RWPE2 (cell line): ENCODE measurements at regions not wholly inside any gene's neighbourhood (a gene's known extent, or its start where the extent isn't known, plus 50 kb on each side); places are given as distances from the start of the nearest gene placed in this dataset.

Experiments used
- ATAC-seq: fragments of 200-7000 bp; cut with Tn5 transposase; 3 replicates; pipeline ENCODE4 v1.9.1; 2021; ENCODE audit warnings: low read depth
- DNase-seq: peaks from one replicate; pipeline ENCODE4 v3.0.0-alpha.2; 2020; ENCODE audit warnings: low spot score
- H3K27ac ChIP-seq: fragments of 450-650 bp; 2 replicates; pipeline ENCODE4 v1.5.1; 2017; ENCODE audit warnings: mild to moderate bottlenecking; ENCODE audit not compliant: poor library complexity, severe bottlenecking
- H3K27me3 ChIP-seq: fragments of 250-450 bp; sonication (Bioruptor Pico); 2 replicates; pipeline ENCODE4 v1.5.1; 2021; ENCODE audit warnings: mild to moderate bottlenecking, moderate library complexity; ENCODE audit not compliant: insufficient read depth, poor library complexity, severe bottlenecking
- H3K36me3 ChIP-seq: fragments of 250-450 bp; sonication (Bioruptor Pico); 2 replicates; pipeline ENCODE4 v1.5.1; 2020; ENCODE audit warnings: low read depth, mild to moderate bottlenecking, moderate library complexity
- H3K4me1 ChIP-seq: fragments of 250-450 bp; sonication (Bioruptor Pico); 2 replicates; pipeline ENCODE4 v1.5.1; 2021; ENCODE audit warnings: mild to moderate bottlenecking, moderate library complexity; ENCODE audit not compliant: insufficient read depth, poor library complexity, severe bottlenecking
- H3K4me3 ChIP-seq: fragments of 250-450 bp; sonication (Bioruptor Pico); 2 replicates; pipeline ENCODE4 v1.5.1; 2021; ENCODE audit warnings: mild to moderate bottlenecking, moderate library complexity; ENCODE audit not compliant: severe bottlenecking
- H3K9me3 ChIP-seq: fragments of 250-450 bp; sonication (Bioruptor Pico); 2 replicates; pipeline ENCODE4 v1.5.1; 2021; ENCODE audit warnings: mild to moderate bottlenecking, moderate library complexity; ENCODE audit not compliant: severe bottlenecking
- CTCF ChIP-seq: fragments of 450-650 bp; IDR thresholded peaks from one replicate; pipeline ENCODE4 v1.5.1; 2017; ENCODE audit warnings: mild to moderate bottlenecking, moderate library complexity; ENCODE audit not compliant: poor library complexity, severe bottlenecking

DNA sequence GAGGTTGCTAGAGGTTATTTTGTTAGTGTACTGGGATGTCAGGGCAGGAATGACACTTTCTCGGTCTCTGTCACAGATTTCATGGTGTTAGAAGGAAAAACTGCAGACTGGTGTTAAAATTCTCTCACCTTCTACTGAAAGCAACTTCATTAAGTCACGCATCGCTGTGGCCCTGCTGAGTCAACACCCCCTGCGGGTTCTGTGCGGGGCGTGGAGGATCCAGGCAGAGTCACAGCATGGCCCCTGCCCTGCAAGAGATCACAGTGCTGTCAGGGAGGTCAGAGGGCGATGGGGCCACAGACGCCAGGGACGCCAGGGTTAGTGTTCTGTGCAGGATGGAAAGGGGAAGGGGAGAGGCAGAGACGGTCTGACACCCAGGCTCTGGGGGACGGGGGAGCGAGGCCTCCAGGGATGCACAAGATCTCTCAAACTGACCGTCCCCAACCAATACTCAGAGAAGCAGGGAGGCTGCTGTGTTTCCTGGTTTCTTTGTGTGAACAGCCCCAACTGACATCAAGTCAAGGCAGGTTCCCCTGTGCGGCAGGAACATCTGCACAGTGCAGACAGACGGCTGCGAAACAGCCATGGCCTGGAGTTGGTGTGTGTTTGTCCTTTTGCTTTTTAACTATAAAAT is 354.9 kb upstream of the SALL3 start:
- no peaks in the 10 kb centered on the region for H3K27me3 ChIP-seq
- no peak for TF ChIP-seq CTCF
- ATAC-seq (no peak), DNase-seq (no peak)
- peaks cover 4% of the 10 kb centered on the region for H3K9me3 ChIP-seq
- no peaks in the 10 kb centered on the region for H3K36me3 ChIP-seq
- H3K27ac ChIP-seq = no peak overlapping the region
- H3K4me1 ChIP-seq = no peaks in the 10 kb centered on the region
- no peak overlapping the region for H3K4me3 ChIP-seq

DNA sequence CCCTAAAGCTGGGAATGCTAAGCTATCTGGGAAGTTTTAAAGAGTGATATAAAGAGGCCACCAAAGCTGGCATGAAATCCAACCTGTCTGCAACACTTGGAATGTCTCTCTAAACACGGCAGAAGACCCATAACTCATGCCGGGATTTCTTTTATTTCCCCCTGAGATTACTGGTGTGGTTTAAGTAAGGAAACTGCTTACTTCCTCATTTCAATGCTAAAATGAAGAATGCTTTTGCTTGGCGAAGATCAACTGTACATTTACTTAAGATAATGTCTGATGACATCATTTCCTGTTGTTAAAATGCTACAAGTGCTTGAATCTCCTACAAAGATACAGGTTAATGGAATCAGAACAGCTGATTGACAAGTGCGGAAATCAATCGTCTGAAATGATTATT is 353.8 kb upstream of the SALL3 start:
- Histone ChIP-seq H3K4me3 (no peak overlapping the region), H3K27ac (no peak overlapping the region), H3K27me3 (no peaks in the 10 kb centered on the region), H3K9me3 (peaks cover 4% of the 10 kb centered on the region), H3K4me1 (no peaks in the 10 kb centered on the region), H3K36me3 (no peaks in the 10 kb centered on the region)
- no peak for DNase-seq
- ATAC-seq = no peak
- no peak for TF ChIP-seq CTCF

GRCh38 chr18:78627551-78628346 is 351.9 kb upstream of the SALL3 start:
- H3K4me1 ChIP-seq = peaks cover 4% of the 10 kb centered on the region
- no peaks in the 10 kb centered on the region for H3K36me3 ChIP-seq
- peak; percentile 27 for DNase-seq
- peaks cover 4% of the 10 kb centered on the region for H3K9me3 ChIP-seq
- H3K4me3 ChIP-seq = no peak overlapping the region
- H3K27me3 ChIP-seq = no peaks in the 10 kb centered on the region
- TF ChIP-seq CTCF = no peak
- no peak overlapping the region for H3K27ac ChIP-seq
- ATAC-seq = no peak

DNA sequence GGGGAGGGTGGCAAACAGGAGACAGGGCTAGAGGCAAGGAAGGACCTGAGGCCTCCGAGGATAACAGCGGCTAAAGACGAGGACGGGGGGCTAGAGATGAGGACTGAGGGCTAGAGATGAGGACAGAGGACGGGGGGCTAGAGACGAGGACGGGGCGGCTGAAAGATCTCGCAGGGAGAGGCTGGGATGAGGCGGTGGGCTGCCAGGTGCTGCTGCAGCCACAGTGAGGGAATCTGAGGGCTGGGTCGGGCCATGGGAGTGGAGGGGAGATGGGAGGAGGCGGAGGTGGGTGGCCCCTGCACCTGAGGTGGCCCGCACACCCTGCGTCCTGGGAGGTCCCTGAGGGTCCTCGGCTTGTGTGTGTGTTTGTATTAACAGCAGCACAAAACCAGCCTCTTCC is 350.2 kb upstream of the SALL3 start:
- Histone ChIP-seq H3K4me1 (peaks cover 4% of the 10 kb centered on the region), H3K27ac (no peak overlapping the region), H3K36me3 (no peaks in the 10 kb centered on the region), H3K9me3 (peaks cover 2% of the 10 kb centered on the region), H3K4me3 (no peak overlapping the region), H3K27me3 (no peaks in the 10 kb centered on the region)
- DNase-seq (peak; percentile 23), ATAC-seq (no peak)
- TF ChIP-seq CTCF = no peak

GRCh38 chr18:78630356-78630755 is 349.3 kb upstream of the SALL3 start:
- DNase-seq (peak; percentile 20), ATAC-seq (no peak)
- Histone ChIP-seq H3K9me3 (peaks cover 2% of the 10 kb centered on the region), H3K4me1 (peaks cover 4% of the 10 kb centered on the region), H3K36me3 (no peaks in the 10 kb centered on the region), H3K27me3 (no peaks in the 10 kb centered on the region), H3K27ac (no peak overlapping the region), H3K4me3 (no peak overlapping the region)
- no peak for TF ChIP-seq CTCF
